Liver (tissue), 8 donors: ENCODE measurements at regions not wholly inside any gene's neighbourhood (a gene's known extent, or its start where the extent isn't known, plus 50 kb on each side); places are given as distances from the start of the nearest gene placed in this dataset.
A peak's percentile ranks its signal among the peaks of the same experiment; 100 is the strongest.

Experiments used
- DNase-seq: peaks from one replicate; pipeline ENCODE4 v3.0.0-alpha.2; 2017; ENCODE audit warnings: low spot score
- H3K27ac ChIP-seq, 2 donors: one replicate each; pipeline ENCODE4 v1.7.0; 2013; ENCODE audit warnings: inconsistent platforms in 2 of 2, low read length in 2 of 2, control low read depth in 1 of 2, low read depth in 1 of 2, mild to moderate bottlenecking in 1 of 2
- H3K27me3 ChIP-seq, 4 donors: one replicate each; pipeline versions ENCODE4 v1.6.1 to v1.7.0; 2013; ENCODE audit warnings: low read length in 3 of 4, inconsistent platforms in 1 of 4, mild to moderate bottlenecking in 1 of 4, moderate library complexity in 1 of 4; ENCODE audit not compliant: control insufficient read depth in 4 of 4, insufficient read depth in 4 of 4
- H3K36me3 ChIP-seq, 4 donors: one replicate each; pipeline versions ENCODE4 v1.6.1 to v1.7.0; 2013; ENCODE audit warnings: low read length in 3 of 4, mild to moderate bottlenecking in 3 of 4, low read depth in 1 of 4, moderate library complexity in 1 of 4; ENCODE audit not compliant: control insufficient read depth in 4 of 4, insufficient read depth in 3 of 4
- H3K4me1 ChIP-seq, 4 donors: one replicate each; pipeline versions ENCODE4 v1.6.1 to v1.7.0; 2013; ENCODE audit warnings: low read length in 3 of 4, mild to moderate bottlenecking in 3 of 4, moderate library complexity in 1 of 4; ENCODE audit not compliant: control insufficient read depth in 4 of 4, insufficient read depth in 4 of 4
- H3K4me3 ChIP-seq, 3 donors: one replicate each; pipeline versions ENCODE4 v1.6.1 to v1.7.0; 2013; ENCODE audit warnings: low read length in 3 of 3, control low read depth in 1 of 3, low read depth in 1 of 3, mild to moderate bottlenecking in 1 of 3
- H3K9ac ChIP-seq, 2 donors: one replicate each; pipeline ENCODE4 v1.7.0; 2013; ENCODE audit warnings: low read length in 2 of 2, mild to moderate bottlenecking in 2 of 2, moderate library complexity in 2 of 2, control low read depth in 1 of 2, low read depth in 1 of 2
- H3K9me3 ChIP-seq, 4 donors: one replicate each; pipeline versions ENCODE4 v1.6.1 to v1.7.0; 2013; ENCODE audit warnings: low read length in 3 of 4; ENCODE audit not compliant: control insufficient read depth in 4 of 4
- EGR1 ChIP-seq, 2 donors: IDR thresholded peaks; 2 replicates each; pipeline ENCODE4 v1.6.1; 2016 to 2018; ENCODE audit warnings: antibody characterized with exemption in 2 of 2, low read depth in 2 of 2
- FOXA1 ChIP-seq: IDR thresholded peaks from 2 replicates; pipeline ENCODE4 v1.6.1; 2016; ENCODE audit warnings: antibody characterized with exemption
- FOXA2 ChIP-seq: IDR thresholded peaks from 2 replicates; pipeline ENCODE4 v1.6.1; 2016; ENCODE audit warnings: antibody characterized with exemption
- GABPA ChIP-seq, 2 donors: IDR thresholded peaks in 1 of 2; conservative IDR thresholded peaks in 1 of 2; 2 replicates each; pipeline ENCODE4 v1.6.1; 2016; ENCODE audit warnings: antibody characterized with exemption in 2 of 2, mild to moderate bottlenecking in 1 of 2, moderate library complexity in 1 of 2
- HNF4A ChIP-seq, 2 donors: conservative IDR thresholded peaks; 2 replicates each; pipeline ENCODE4 v1.6.1; 2016; ENCODE audit warnings: antibody characterized with exemption in 2 of 2, mild to moderate bottlenecking in 2 of 2
- HNF4G ChIP-seq: IDR thresholded peaks from 2 replicates; pipeline ENCODE4 v1.6.1; 2016; ENCODE audit warnings: antibody characterized with exemption
- JUND ChIP-seq, 2 donors: IDR thresholded peaks; 2 replicates each; pipeline ENCODE4 v1.6.1; 2016; ENCODE audit warnings: antibody characterized with exemption in 2 of 2
- RAD21 ChIP-seq, 2 donors: IDR thresholded peaks; 2 replicates each; pipeline ENCODE4 v1.6.1; 2016; ENCODE audit warnings: antibody characterized with exemption in 2 of 2, mild to moderate bottlenecking in 2 of 2
- RXRA ChIP-seq, 2 donors: IDR thresholded peaks; 2 replicates each; pipeline ENCODE4 v1.6.1; 2017 to 2018; ENCODE audit warnings: antibody characterized with exemption in 2 of 2, mild to moderate bottlenecking in 1 of 2
- SP1 ChIP-seq: IDR thresholded peaks from 2 replicates; pipeline ENCODE4 v1.6.1; 2018; ENCODE audit warnings: antibody characterized with exemption, mild to moderate bottlenecking
- TAF1 ChIP-seq: conservative IDR thresholded peaks from 2 replicates; pipeline ENCODE4 v1.6.1; 2016; ENCODE audit warnings: antibody characterized with exemption, mild to moderate bottlenecking
- WGBS: extraction: QIAGEN DNeasy Blood & Tissue Kit; methylation state at CpG from one replicate; pipeline ENCODE4 v1.1.7; 2013; 5-methylcytosine and 5-hydroxymethylcytosine counted together
- TF ChIP-seq, protein P1 (sequence below): IDR thresholded peaks from 2 replicates; pipeline ENCODE4 v1.6.1; 2016; ENCODE audit warnings: antibody characterized with exemption
- TF ChIP-seq, protein P2 (sequence below): IDR thresholded peaks from 2 replicates; pipeline ENCODE4 v1.6.1; 2016; ENCODE audit warnings: antibody characterized with exemption
- TF ChIP-seq, protein P3 (sequence below): IDR thresholded peaks from 2 replicates; pipeline ENCODE4 v1.6.1; 2016; ENCODE audit warnings: antibody characterized with exemption
- TF ChIP-seq, protein P4 (sequence below): fragments of 150-350 bp; IDR thresholded peaks from 2 replicates; pipeline ENCODE4 v1.5.1; 2017; ENCODE audit warnings: improper control_type of control experiment, low read depth, low read length; ENCODE audit not compliant: missing input control
- donor health status: healthy.
- donor health status: healthy.
- donor health status: healthy.
- donor health status: healthy.
- donor health status: healthy.

DNA sequence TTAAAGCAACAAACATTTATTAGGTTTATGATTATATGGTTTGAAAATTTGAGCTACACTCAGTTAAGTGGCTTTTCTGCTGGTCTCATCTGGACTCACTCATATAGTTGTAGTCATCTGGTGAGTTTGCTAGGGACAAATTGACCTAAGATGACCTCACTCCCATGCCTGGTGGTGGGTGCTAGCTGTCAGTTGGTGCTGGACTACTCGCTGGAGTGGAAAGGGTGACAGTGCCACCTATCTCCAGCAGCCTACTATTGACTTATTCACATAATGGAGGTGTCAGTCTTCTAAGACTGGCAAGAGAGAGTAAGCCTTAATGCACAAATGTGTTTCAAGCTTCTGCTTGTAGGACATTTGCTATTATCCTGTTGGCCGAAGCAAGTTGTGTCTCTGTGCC is 88.2 kb downstream of the TASL start:
- Histone ChIP-seq H3K9me3 (no peaks in the 10 kb centered on the region), H3K4me3 (no peak overlapping the region), H3K36me3 (no peaks in the 10 kb centered on the region), H3K27me3 (no peaks in the 10 kb centered on the region), H3K4me1 (no peaks in the 10 kb centered on the region), H3K9ac (no peak overlapping the region), H3K27ac (no peak overlapping the region)
- TF ChIP-seq RAD21 (IDR thresholded peaks at IDR 0.05) (peak; percentile 17 to 21), HNF4A (conservative IDR thresholded peaks at IDR 0.05) (no peak), HNF4G (no peak)
- TF ChIP-seq, protein P1, sequence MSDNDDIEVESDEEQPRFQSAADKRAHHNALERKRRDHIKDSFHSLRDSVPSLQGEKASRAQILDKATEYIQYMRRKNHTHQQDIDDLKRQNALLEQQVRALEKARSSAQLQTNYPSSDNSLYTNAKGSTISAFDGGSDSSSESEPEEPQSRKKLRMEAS: no peak
- TF ChIP-seq, protein P2, sequence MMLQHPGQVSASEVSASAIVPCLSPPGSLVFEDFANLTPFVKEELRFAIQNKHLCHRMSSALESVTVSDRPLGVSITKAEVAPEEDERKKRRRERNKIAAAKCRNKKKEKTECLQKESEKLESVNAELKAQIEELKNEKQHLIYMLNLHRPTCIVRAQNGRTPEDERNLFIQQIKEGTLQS: no peak
- TF ChIP-seq, protein P3, sequence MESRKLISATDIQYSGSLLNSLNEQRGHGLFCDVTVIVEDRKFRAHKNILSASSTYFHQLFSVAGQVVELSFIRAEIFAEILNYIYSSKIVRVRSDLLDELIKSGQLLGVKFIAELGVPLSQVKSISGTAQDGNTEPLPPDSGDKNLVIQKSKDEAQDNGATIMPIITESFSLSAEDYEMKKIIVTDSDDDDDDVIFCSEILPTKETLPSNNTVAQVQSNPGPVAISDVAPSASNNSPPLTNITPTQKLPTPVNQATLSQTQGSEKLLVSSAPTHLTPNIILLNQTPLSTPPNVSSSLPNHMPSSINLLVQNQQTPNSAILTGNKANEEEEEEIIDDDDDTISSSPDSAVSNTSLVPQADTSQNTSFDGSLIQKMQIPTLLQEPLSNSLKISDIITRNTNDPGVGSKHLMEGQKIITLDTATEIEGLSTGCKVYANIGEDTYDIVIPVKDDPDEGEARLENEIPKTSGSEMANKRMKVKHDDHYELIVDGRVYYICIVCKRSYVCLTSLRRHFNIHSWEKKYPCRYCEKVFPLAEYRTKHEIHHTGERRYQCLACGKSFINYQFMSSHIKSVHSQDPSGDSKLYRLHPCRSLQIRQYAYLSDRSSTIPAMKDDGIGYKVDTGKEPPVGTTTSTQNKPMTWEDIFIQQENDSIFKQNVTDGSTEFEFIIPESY: no peak
- WGBS: 74% methylated on average over 2 of the region's 2 CpGs
- no peak for DNase-seq

DNA sequence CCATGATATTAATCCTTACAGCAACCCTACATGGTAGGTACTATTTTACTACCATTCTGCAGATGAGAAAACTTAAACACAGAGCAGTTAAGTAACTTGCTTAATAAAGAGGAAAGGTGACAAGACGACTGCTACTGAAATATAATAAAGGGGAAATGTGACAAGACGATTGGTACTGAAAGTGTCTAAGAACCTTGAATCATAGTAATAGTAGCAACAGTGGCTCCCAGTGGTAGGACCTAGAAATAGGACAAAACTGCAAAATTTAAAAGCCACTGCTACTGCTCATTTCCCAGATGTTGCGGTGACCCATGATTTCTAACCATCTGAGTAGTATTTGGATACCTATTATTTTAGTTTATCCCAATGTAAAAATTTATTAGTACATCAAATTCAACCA is 89.5 kb downstream of the TASL start:
- TF ChIP-seq, protein P1: no peak
- TF ChIP-seq RAD21 (IDR thresholded peaks at IDR 0.05): peak; percentile 25 to 53
- no peaks in the 10 kb centered on the region for H3K36me3 ChIP-seq
- H3K4me1 ChIP-seq: no peaks in the 10 kb centered on the region
- no peak overlapping the region for H3K27ac ChIP-seq
- no peak overlapping the region for H3K9ac ChIP-seq
- H3K4me3 ChIP-seq: no peak overlapping the region
- H3K9me3 ChIP-seq: no peaks in the 10 kb centered on the region
- H3K27me3 ChIP-seq: no peaks in the 10 kb centered on the region
- DNase-seq: no peak
- WGBS: 35% methylated on average over 3 of the region's 3 CpGs

DNA sequence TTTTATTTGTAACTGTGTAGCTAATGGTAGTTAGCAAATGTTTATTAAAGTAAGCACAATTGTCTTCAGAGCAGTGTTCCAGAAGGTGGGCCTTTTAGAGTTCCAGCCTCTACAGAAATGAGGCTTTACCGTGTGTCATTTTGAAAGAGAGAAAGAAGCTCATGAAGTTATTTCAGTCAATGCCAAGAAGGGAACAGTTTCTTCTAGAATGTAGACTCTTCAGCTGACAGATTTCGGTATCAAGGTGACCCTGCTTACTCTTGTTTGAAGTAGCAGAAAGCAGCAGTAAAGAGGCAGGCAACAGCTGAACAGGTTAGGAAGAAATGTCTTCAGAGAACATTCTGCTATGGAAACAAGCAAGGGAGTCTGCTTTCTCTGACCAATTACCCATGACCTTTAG is 93.6 kb downstream of the TASL start:
- TF ChIP-seq FOXA2 (no peak), HNF4G (no peak), GABPA (IDR thresholded peaks at IDR 0.05 in 1 of 2, conservative IDR thresholded peaks at IDR 0.05 in 1 of 2) (no peak), RAD21 (IDR thresholded peaks at IDR 0.05) (no peak), TAF1 (no peak), SP1 (no peak), HNF4A (conservative IDR thresholded peaks at IDR 0.05) (no peak), JUND (IDR thresholded peaks at IDR 0.05) (no peak), EGR1 (IDR thresholded peaks at IDR 0.05; ENCODE audit: low read depth in 2 of 2) (no peak), FOXA1 (no peak), RXRA (IDR thresholded peaks at IDR 0.05) (no peak)
- TF ChIP-seq, protein P4, sequence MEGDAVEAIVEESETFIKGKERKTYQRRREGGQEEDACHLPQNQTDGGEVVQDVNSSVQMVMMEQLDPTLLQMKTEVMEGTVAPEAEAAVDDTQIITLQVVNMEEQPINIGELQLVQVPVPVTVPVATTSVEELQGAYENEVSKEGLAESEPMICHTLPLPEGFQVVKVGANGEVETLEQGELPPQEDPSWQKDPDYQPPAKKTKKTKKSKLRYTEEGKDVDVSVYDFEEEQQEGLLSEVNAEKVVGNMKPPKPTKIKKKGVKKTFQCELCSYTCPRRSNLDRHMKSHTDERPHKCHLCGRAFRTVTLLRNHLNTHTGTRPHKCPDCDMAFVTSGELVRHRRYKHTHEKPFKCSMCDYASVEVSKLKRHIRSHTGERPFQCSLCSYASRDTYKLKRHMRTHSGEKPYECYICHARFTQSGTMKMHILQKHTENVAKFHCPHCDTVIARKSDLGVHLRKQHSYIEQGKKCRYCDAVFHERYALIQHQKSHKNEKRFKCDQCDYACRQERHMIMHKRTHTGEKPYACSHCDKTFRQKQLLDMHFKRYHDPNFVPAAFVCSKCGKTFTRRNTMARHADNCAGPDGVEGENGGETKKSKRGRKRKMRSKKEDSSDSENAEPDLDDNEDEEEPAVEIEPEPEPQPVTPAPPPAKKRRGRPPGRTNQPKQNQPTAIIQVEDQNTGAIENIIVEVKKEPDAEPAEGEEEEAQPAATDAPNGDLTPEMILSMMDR: no peak
- TF ChIP-seq, protein P2: no peak
- TF ChIP-seq, protein P1: no peak
- DNase-seq: no peak
- Histone ChIP-seq H3K4me1 (no peaks in the 10 kb centered on the region), H3K9me3 (no peaks in the 10 kb centered on the region), H3K27me3 (no peaks in the 10 kb centered on the region), H3K4me3 (no peak overlapping the region), H3K27ac (no peak overlapping the region), H3K36me3 (no peaks in the 10 kb centered on the region), H3K9ac (no peak overlapping the region)
- WGBS: 70% methylated on average over 2 of the region's 2 CpGs
